OCI-LY3 (cell line): ENCODE measurements at regions not wholly inside any gene's neighbourhood (a gene's known extent, or its start where the extent isn't known, plus 50 kb on each side); places are given as distances from the start of the nearest gene placed in this dataset.

Experiments used
- CTCF ChIP-seq: fragments of 200-600, 300-600 bp; sonication (generic); IDR thresholded peaks from 2 replicates; pipeline ENCODE4 v1.5.1; 2014; ENCODE audit warnings: antibody characterized with exemption, low read length, low read depth
- EZH2phosphoT487 ChIP-seq: fragments of 200-600 bp; shearing (Covaris generic); IDR thresholded peaks from 2 replicates; pipeline ENCODE4 v1.6.1; 2018; ENCODE audit warnings: antibody characterized with exemption, mixed run types, low read depth

GRCh38 chr6:51303338-51303737 lies 484.7 kb downstream of the TFAP2B start:
- TF ChIP-seq CTCF (no peak), EZH2phosphoT487 (no peak)
